ENCODE measurements at regions not wholly inside any gene's neighbourhood (a gene's known extent, or its start where the extent isn't known, plus 50 kb on each side); places are given as distances from the start of the nearest gene placed in this dataset.

- DNase-seq (no peak), ATAC-seq (no peak)
- no peaks in the 10 kb centered on the region for H3K4me1 ChIP-seq (ENCODE audit: low read depth)
- no peak for TF ChIP-seq CTCF (IDR thresholded peaks at IDR 0.05)
- no peaks in the 10 kb centered on the region for H3K36me3 ChIP-seq (ENCODE audit: low read depth)
- no peaks in the 10 kb centered on the region for H3K9me3 ChIP-seq
- intact Hi-C loops (cut with DNase I, micrococcal nuclease), result no loop called here
- H3K4me3 ChIP-seq, result no peak overlapping the region
Measured at GRCh38 chr22:44578516-44579230, 80.6 kb upstream of the RTL6 start.

GRCh38 chr22:44578110-44578457, 80.1 kb upstream of the RTL6 start:
- DNase-seq (peak in 1 of 3 donors; percentile 24), ATAC-seq (no peak)
- Histone ChIP-seq H3K36me3 (ENCODE audit: low read depth) (no peaks in the 10 kb centered on the region), H3K4me3 (no peak overlapping the region), H3K4me1 (ENCODE audit: low read depth) (no peaks in the 10 kb centered on the region), H3K9me3 (no peaks in the 10 kb centered on the region)
- no peak for TF ChIP-seq CTCF (IDR thresholded peaks at IDR 0.05)
- intact Hi-C loops (cut with DNase I, micrococcal nuclease), result no loop called here

GRCh38 chr22:44577391-44578109, 79.5 kb upstream of the RTL6 start:
- intact Hi-C loops (cut with DNase I, micrococcal nuclease), result no loop called here
- Histone ChIP-seq H3K9me3 (no peaks in the 10 kb centered on the region), H3K4me3 (no peak overlapping the region), H3K36me3 (ENCODE audit: low read depth) (no peaks in the 10 kb centered on the region), H3K4me1 (ENCODE audit: low read depth) (no peaks in the 10 kb centered on the region)
- TF ChIP-seq CTCF (IDR thresholded peaks at IDR 0.05), result no peak
- DNase-seq (peak in 1 of 3 donors; percentile 19), ATAC-seq (no peak)

- no peaks in the 10 kb centered on the region for H3K9me3 ChIP-seq
- DNase-seq (peak in 1 of 3 donors; percentile 22), ATAC-seq (no peak)
- no peak overlapping the region for H3K4me3 ChIP-seq
- no peaks in the 10 kb centered on the region for H3K36me3 ChIP-seq (ENCODE audit: low read depth)
- TF ChIP-seq CTCF (IDR thresholded peaks at IDR 0.05), result no peak
- no peaks in the 10 kb centered on the region for H3K4me1 ChIP-seq (ENCODE audit: low read depth)
- intact Hi-C loops (cut with DNase I, micrococcal nuclease), result no loop called here
Measured at GRCh38 chr22:44576311-44577260, 78.6 kb upstream of the RTL6 start.

GRCh38 chr22:44575381-44576268, 77.6 kb upstream of the RTL6 start:
- Histone ChIP-seq H3K36me3 (ENCODE audit: low read depth) (no peaks in the 10 kb centered on the region), H3K4me1 (ENCODE audit: low read depth) (no peaks in the 10 kb centered on the region), H3K9me3 (no peaks in the 10 kb centered on the region), H3K4me3 (no peak overlapping the region)
- TF ChIP-seq CTCF (IDR thresholded peaks at IDR 0.05), result no peak
- no peak for ATAC-seq
- DNase-seq, result peak in 1 of 3 donors; percentile 18
- intact Hi-C loops (cut with DNase I, micrococcal nuclease), result no loop called here
